Pancreas (tissue), 10 donors: ENCODE measurements at regions not wholly inside any gene's neighbourhood (a gene's known extent, or its start where the extent isn't known, plus 50 kb on each side); places are given as distances from the start of the nearest gene placed in this dataset.

ENCODE experiments used
- ATAC-seq, 4 donors: fragments of 200-7000 bp; cut with Tn5 transposase; one replicate each; pipeline versions ENCODE4 v1.8.0 to v1.9.1; 2020; ENCODE audit warnings: mild to moderate bottlenecking in 4 of 4, moderate library complexity in 4 of 4
- DNase-seq, 6 donors: peaks; one replicate each; pipeline ENCODE4 v3.0.0-alpha.2; 2020
- FAIRE-seq: peaks from 2 replicates; lab custom pipeline; 2012; peaks lifted over from hg19 to GRCh38; lab: Jason Lieb, UNC
- H3K27ac ChIP-seq, 4 donors: fragments of 200-600 bp; sonication (generic); 1 replicate in 3 of 4; 2 replicates in 1 of 4; pipeline versions ENCODE4 v1.5.0 to v1.8.0; 2020
- H3K27me3 ChIP-seq, 4 donors: fragments of 200-600 bp; one replicate each; pipeline ENCODE4 v1.8.0; 2021
- H3K36me3 ChIP-seq, 3 donors: fragments of 200-600 bp; sonication (generic) in 1 of 3; one replicate each; pipeline versions ENCODE4 v1.5.0 to v1.8.0; 2020 to 2021
- H3K4me1 ChIP-seq, 3 donors: fragments of 200-600 bp; one replicate each; pipeline ENCODE4 v1.8.0; 2021
- H3K4me3 ChIP-seq, 4 donors: fragments of 200-600 bp; sonication (generic) in 2 of 4; one replicate each; pipeline versions ENCODE4 v1.5.0 to v1.8.0; 2020 to 2021
- H3K9me3 ChIP-seq, 4 donors: fragments of 200-600 bp; one replicate each; pipeline ENCODE4 v1.8.0; 2021
- WGBS, 2 donors: extraction: QIAGEN DNeasy Blood & Tissue Kit; methylation state at CpG; one replicate each; pipeline ENCODE4 v1.1.7; 2013; 5-methylcytosine and 5-hydroxymethylcytosine counted together
- intact Hi-C, 3 donors: fragments of 100-400 bp; cut with DNase I; formaldehyde crosslinking; loops; one replicate each; pipeline versions ENCODE4 v1.11.1 to v1.14.2; 2022
- TF ChIP-seq, protein P1 (sequence below), 4 donors: fragments of 200-600 bp; sonication (generic) in 3 of 4; IDR thresholded peaks; one replicate each; pipeline versions ENCODE4 v1.5.0 to v1.8.0; 2021; ENCODE audit warnings: antibody characterized with exemption in 4 of 4
- donor health status: healthy with polysubstance abuse.
- donor health status: DM: no; HTN: no; CAD: no; lungs with moderate emphysema.
- donor health status: DM: no; HTN: no; CAD: no.
- donor health status: control.
- donor health status: control.
- donor health status: Bipolar disorder and iron deficiency.
- donor health status: DM: yes; HTN: yes; CAD: no.
- donor health status: DM: no; HTN: no; CAD: no.
- donor health status: DM: no; HTN: no; CAD: no.
- donor health status: DM: yes; HTN: yes; CAD: no.

- no peaks in the 10 kb centered on the region for H3K4me1 ChIP-seq
- intact Hi-C loops: no loop called here
- WGBS, 2 donors: 84 to 90% methylated on average over 4 of the region's 4 CpGs
- ATAC-seq (no peak), FAIRE-seq (no peak), DNase-seq (no peak)
- no peak overlapping the region for H3K4me3 ChIP-seq
- TF ChIP-seq, protein P1, sequence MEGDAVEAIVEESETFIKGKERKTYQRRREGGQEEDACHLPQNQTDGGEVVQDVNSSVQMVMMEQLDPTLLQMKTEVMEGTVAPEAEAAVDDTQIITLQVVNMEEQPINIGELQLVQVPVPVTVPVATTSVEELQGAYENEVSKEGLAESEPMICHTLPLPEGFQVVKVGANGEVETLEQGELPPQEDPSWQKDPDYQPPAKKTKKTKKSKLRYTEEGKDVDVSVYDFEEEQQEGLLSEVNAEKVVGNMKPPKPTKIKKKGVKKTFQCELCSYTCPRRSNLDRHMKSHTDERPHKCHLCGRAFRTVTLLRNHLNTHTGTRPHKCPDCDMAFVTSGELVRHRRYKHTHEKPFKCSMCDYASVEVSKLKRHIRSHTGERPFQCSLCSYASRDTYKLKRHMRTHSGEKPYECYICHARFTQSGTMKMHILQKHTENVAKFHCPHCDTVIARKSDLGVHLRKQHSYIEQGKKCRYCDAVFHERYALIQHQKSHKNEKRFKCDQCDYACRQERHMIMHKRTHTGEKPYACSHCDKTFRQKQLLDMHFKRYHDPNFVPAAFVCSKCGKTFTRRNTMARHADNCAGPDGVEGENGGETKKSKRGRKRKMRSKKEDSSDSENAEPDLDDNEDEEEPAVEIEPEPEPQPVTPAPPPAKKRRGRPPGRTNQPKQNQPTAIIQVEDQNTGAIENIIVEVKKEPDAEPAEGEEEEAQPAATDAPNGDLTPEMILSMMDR (IDR thresholded peaks at IDR 0.05): no peak
- H3K27ac ChIP-seq: no peak overlapping the region
- H3K27me3 ChIP-seq: no peaks in the 10 kb centered on the region
- H3K36me3 ChIP-seq: no peaks in the 10 kb centered on the region
- no peaks in the 10 kb centered on the region for H3K9me3 ChIP-seq
Measured at GRCh38 chr1:81455481-81455880, 345.3 kb upstream of the ADGRL2 start.

- WGBS, 2 donors: 73 to 78% methylated on average over 3 of the region's 3 CpGs
- no peak for ATAC-seq
- Histone ChIP-seq H3K27ac (no peak overlapping the region), H3K36me3 (no peaks in the 10 kb centered on the region), H3K27me3 (no peaks in the 10 kb centered on the region), H3K4me1 (no peaks in the 10 kb centered on the region), H3K9me3 (no peaks in the 10 kb centered on the region), H3K4me3 (no peak overlapping the region)
- DNase-seq: no peak
- TF ChIP-seq, protein P1 (IDR thresholded peaks at IDR 0.05): no peak
- FAIRE-seq: no peak
- intact Hi-C loops: no loop called here
Measured at GRCh38 chr1:81453971-81454370, 346.8 kb upstream of the ADGRL2 start.

DNA sequence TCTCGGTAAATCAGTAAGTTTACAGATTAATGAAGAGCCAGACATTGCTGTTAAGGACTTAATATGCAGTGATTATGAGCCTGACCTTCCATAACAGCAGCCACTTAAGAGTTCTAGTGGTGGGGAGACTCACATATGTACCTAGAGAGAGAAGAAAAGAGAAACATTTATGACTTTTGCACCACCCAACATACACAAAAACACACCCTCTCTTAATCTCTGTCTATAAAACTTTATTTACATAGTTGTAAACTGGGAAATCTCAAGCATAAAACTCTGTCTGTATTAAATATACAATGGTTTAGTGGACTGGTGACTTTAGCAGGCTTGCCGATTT is 347.4 kb upstream of the ADGRL2 start:
- Histone ChIP-seq H3K4me1 (no peaks in the 10 kb centered on the region), H3K9me3 (no peaks in the 10 kb centered on the region), H3K27ac (no peak overlapping the region), H3K4me3 (no peak overlapping the region), H3K27me3 (no peaks in the 10 kb centered on the region), H3K36me3 (no peaks in the 10 kb centered on the region)
- no peak for DNase-seq
- TF ChIP-seq, protein P1 (IDR thresholded peaks at IDR 0.05): no peak
- peak; percentile 13 for FAIRE-seq
- WGBS, 2 donors: 40 to 54% methylated on average over 2 of the region's 2 CpGs
- peak in 1 of 4 donors; percentile 50 for ATAC-seq
- intact Hi-C loops: no loop called here

- no peak for DNase-seq
- 58% methylated on average over 7 of the region's 7 CpGs for WGBS, 2 donors
- no peak for FAIRE-seq
Measured at GRCh38 chr1:81452693-81453366, 347.9 kb upstream of the ADGRL2 start.

GRCh38 chr1:81449786-81450185 is 350.9 kb upstream of the ADGRL2 start:
- no peak overlapping the region for H3K27ac ChIP-seq
- DNase-seq (no peak), ATAC-seq (no peak), FAIRE-seq (no peak)
- no peak overlapping the region for H3K4me3 ChIP-seq
- TF ChIP-seq, protein P1 (IDR thresholded peaks at IDR 0.05): no peak
- intact Hi-C loops: no loop called here
- no peaks in the 10 kb centered on the region for H3K4me1 ChIP-seq
- no peaks in the 10 kb centered on the region for H3K36me3 ChIP-seq
- H3K9me3 ChIP-seq: no peaks in the 10 kb centered on the region
- WGBS, 2 donors: 92 to 95% methylated on average over 2 of the region's 2 CpGs
- no peaks in the 10 kb centered on the region for H3K27me3 ChIP-seq

More at GRCh38 chr1:81452693-81453366, 347.9 kb upstream of the ADGRL2 start:
- no peaks in the 10 kb centered on the region for H3K36me3 ChIP-seq
- TF ChIP-seq, protein P1 (IDR thresholded peaks at IDR 0.05): no peak
- no peaks in the 10 kb centered on the region for H3K27me3 ChIP-seq
- intact Hi-C loops: no loop called here
- H3K4me3 ChIP-seq: no peak overlapping the region
- ATAC-seq: peak in 2 of 4 donors; percentile 29 to 70
- no peak overlapping the region for H3K27ac ChIP-seq
- no peaks in the 10 kb centered on the region for H3K9me3 ChIP-seq
- no peaks in the 10 kb centered on the region for H3K4me1 ChIP-seq
